Forelimb muscle (tissue), 1 donor: ENCODE measurements at regions not wholly inside any gene's neighbourhood (a gene's known extent, or its start where the extent isn't known, plus 50 kb on each side); places are given as distances from the start of the nearest gene placed in this dataset.

Experiments
- DNase-seq: peaks from one replicate; pipeline ENCODE4 v3.0.0-alpha.2; 2013; ENCODE audit warnings: low read depth

DNA sequence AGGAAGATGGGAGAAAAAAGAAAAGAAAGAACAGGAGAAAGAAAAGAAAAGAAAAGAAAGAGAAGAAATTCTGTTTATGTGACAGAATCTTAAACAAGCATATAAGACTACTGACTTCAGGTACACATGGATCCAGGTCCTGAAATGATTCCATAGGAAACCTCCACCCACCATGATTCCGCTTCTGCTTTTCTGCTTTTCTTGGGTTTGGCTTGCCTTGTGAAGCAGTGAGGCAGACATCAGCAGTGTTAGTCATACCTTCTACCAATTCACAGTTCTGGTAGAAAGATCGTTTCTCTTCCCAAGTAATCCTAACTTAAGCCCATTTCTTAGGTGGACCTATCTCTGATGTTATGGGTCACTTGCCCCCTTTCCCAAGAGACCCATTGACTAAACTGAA is 660.1 kb upstream of the RBFOX1 start:
- DNase-seq, result no peak

DNA sequence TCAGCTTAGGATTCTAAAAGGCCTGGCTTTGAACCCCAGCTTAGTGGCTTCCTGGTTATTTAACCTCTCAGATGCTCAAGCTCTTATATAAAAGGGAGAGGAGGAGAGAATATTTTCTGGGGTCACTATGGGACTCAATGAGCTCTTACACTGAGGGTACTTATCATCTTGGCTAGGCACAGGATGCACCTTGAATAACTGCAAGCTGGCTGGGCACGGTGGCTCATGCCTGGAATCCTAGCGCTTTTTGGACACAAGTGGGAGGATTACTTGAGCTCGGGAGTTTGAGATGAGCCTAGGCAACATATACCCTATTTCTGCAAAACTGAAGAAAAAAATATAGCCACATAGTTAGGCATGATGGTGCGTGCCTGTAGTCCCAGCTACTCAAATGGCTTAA is 665.3 kb upstream of the RBFOX1 start:
- DNase-seq, result no peak

DNA sequence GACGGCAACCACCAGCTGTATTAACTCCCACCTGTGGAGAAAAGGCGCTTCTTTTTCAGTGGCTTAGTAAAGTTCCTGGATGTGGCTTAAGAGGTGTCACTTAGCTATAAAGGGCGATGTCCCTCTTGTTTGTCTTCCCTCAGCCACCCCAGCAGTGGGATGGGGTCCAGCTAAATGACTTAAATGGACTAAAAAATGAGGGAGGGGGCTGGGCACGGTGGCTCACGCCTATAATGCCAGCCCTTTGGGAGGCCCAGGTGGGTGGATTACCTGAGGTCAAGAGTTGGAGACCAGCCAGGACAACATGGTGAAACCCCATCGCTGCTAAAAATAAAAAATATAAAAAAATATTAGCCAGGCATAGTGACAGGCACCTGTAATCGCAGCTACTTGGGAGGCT is 667.5 kb upstream of the RBFOX1 start:
- no peak for DNase-seq

DNA sequence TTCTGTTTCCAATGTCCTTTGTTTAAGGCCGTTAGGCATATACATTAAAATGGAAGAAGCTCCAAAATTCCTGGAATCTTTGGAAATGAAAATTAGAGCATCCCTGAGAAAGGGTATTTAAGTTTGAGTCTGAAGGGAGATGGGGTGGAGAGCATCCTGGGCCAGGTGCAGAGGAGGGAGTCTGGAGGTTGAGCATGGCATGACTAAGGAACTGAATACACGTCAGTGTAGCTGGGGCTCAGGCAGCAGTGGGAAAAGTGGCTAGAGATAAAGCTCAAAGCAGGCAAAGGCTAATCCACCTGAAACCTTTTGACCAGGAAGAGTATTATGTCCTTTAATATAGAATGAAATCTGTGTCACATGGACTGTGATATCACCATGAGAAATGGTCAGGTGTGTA is 669.0 kb upstream of the RBFOX1 start:
- DNase-seq, result no peak

DNA sequence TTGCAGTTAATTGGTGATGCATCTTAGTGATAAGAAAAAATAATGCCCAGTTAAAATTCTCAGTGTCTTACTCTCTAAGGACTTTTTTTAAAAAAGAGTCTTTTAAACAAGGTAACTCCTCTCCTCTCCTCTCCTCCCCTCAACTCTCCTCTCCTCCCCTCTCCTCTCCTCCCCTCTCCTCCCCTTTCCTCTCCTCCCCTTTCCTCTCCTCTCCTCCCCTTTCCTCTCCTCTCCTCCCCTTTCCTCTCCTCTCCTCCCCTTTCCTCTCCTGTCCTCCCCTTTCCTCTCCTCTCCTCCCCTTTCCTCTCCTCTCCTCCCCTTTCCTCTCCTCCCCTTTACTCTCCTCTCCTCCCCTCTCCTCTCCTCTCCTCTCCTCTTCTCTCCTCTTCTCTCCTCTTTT is 675.9 kb upstream of the RBFOX1 start:
- no peak for DNase-seq

DNA sequence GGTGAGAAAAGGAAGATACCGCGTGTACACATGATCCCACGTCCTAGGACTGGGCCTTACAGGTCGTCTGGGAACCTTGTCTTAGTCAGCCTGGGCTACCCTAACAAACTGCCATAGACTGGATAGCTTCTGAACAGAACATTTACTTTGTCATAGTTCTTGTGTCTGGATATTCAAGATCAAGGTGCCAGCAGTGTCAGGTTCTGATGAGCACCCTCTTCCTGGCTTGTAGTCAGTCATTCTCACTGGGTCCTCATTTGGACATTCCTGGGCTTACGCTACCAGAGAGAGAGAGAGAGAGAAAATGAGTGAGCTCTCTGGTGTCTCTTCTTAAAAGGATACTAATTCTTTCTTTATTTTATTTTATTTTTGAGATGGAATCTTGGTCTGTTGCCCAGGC is 685.8 kb upstream of the RBFOX1 start:
- no peak for DNase-seq

DNA sequence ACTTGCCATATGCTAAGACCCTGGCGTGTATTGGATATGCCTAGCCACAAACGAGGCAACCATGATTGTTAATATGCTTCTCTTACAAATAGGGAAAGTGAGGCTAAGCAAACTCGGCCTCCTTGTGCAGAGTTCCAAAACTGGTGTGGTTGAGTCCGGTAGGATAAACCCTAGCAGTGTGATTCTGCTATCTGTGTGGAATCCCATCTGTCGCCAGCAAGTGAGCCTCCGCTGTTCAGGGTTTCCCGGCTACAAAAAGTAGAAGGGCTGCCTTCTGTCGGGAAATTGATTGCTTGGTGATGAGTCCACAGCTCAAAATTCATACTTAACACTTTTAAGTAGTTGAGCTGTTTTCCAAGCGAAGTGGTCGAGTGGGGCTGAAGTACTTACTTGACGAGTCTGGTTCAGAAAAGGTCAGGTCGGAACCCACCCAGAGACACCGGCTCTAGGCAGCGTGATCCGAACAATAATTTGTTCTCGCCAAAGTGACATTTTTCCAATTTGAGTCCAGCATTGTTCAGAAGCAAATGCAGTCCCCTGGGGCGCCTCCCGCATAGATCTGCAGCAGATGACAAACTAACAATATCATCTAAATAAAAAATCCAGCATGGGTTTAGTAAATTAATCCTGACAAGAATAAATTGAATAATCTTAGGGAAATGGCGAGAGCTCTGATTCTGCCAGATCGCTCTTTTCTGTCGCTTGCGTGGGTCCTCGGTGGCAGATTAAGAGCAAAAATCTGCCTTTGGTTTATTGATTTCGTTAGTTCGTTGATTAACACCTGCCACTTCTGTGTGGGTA is 686.7 kb upstream of the RBFOX1 start:
- DNase-seq, result no peak

DNA sequence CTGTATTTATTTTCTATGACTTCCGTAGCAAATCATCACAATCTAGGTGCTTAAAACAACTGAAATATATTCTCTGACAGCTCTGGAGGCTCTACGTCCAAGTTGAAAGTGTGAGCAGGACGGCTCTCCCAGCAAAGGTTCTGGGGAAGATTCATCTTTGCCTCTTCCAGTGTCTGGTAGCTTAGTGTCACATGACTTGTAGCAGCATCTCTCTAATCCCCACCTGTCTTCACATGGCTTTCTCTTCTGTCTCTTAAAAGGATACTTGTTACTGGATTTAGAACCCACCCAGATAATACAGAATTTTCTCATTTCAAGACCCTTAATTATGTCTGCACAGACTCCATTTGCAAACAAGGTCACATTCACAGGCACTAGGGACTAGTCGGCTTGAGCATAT is 687.7 kb upstream of the RBFOX1 start:
- no peak for DNase-seq

DNA sequence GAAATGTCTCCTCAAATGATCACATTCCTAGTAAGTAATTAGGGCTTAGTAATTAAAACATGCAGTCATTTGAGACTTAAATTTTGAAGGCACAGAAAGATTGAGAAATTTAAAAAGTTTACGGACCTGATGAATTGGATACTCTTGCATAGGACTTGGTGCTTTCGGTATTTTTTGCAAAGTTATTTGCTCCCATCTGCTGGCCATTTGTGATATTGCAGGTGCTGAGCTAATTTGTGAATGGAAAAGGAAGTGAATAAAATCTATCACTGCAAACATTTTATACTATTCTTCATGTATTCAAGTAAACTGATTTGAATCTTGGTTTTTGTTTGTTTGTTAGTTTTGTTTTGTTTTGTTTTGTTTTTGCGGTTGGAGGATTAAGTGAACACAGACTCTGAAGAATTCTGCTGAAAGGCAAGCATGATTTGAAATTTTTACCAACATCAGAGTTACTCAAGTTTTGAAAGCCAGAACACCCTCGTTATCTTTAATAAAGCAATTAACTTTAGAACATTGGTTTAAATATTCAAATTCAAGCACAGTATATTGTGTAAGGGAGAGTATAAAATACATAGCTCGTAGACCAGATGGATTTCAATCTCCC is 689.5 kb upstream of the RBFOX1 start:
- DNase-seq, result peak; percentile 26

DNA sequence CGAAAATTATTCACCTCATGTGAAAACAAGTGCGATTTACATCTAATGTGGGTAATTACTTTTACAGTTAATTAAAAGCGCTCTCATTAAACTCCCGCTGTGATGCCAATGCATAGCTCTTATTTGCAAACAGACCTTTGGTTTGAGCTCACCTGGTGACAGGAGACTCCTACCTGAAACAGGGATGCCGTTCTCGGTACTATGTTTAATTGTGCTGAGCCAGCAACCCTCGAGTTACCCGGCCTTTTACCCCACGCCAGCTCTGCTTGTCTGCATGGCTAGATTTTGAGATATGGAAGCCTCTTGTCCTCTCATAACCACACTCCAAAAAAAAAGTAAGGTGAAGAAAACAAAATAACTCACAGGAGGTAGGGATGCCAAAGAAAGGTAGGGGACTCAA is 690.4 kb upstream of the RBFOX1 start:
- DNase-seq, result no peak

DNA sequence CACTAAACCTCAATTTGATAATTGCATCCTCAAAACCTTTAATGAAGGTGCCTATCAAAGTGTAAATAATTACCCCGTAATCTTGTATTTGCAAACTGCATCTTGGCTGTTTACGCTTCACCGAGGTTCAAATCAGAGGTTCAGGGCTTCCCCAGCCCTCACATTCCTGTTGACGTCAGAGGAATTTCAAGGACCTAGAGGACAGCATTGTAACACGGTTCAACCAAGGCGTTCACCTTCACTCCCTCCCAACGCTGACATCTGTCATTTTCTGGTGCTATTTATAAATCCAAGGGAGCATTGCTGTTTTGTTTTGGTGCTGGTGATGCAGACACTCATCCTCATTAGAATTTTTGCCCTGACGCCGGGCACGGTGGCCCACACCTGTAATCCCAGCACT is 691.6 kb upstream of the RBFOX1 start:
- no peak for DNase-seq

DNA sequence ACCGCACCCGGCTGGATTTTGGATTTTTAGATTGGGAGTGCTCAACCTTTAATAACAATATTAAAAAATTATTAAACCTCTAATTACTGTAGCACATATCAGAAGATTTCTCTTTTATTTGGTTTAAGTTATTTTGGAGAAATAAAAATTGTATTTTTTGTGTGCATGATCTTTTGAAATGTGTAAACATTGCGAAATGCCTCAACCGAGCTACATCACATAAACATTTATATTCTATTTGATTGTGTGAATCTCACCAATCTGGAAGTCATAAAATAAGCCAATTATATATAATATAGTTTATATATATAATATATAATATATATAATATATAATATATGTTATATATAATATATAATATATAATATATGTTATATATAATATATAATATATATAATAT is 696.2 kb upstream of the RBFOX1 start:
- DNase-seq, result no peak

DNA sequence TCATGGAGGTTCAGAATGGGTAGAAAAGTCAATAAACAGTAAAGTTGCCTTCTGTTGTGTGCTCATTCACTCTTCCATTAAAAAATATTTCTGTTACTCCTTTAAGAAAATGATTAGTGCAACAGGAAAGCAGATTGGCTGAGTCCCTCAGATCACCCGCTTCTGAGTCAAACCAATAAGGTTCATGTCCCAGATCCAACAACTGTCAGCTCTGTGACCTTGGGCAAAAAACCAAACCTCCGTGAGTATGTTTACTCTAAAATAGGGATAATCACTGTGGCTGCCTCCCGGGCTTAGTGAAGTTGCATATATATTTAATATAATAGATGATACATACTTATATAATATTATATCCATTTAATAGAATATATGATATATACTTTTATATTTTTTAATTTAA is 698.5 kb upstream of the RBFOX1 start:
- no peak for DNase-seq

DNA sequence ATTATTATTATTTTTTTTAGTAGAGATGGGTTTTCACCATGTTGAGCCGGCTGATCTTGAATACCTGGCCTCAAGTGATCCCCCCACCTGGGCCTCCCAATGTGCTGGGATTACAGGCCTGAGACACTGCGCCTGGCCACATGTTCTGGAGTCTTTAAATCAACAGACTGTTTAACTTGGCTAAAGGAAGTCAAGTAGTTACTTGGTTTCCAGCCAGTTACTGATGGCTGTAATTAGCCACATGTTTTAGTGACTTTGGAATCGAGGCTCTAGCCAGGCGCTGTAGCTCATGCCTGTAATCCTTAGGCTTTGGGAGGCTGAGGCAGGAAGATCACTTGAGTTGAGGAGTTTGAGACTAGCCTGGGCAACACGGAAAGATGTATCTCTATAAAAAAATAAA is 699.2 kb upstream of the RBFOX1 start:
- no peak for DNase-seq

DNA sequence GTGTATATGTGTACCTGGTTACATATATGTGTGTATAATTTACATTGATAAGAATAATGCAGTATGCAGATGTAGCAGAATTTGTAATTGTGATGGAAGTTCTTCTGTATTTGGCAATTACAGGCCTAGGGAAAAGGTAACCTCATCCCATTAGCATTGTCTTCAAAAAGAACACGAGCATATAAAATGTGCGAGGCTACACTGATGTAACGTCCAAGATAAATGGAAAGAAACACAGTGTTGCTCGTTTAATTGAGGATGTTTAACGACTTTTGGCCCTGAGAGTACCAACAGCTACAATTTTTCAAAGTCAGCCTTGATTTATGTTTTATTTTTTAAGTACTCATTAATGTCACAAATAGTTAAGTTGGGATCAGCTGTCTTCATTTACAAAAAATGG is 703.5 kb upstream of the RBFOX1 start:
- no peak for DNase-seq

DNA sequence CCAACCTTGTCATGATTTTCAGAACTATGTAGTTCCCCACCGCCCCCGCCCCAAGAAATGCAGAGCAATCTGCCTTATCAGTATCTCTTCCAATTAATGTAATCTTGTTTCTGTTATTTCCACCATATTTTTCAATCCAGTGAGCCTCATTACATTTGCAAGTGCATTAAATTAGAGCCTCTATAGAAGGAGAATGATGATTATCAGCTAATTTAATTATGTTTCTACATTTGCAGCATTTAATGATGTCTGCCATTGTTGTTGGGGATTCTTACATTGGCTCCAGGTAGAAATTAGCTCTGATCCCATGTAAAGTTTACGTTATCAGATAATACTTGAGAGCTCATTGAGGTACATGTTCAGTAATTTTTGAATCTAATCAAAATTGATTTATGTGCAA is 707.0 kb upstream of the RBFOX1 start:
- no peak for DNase-seq

DNA sequence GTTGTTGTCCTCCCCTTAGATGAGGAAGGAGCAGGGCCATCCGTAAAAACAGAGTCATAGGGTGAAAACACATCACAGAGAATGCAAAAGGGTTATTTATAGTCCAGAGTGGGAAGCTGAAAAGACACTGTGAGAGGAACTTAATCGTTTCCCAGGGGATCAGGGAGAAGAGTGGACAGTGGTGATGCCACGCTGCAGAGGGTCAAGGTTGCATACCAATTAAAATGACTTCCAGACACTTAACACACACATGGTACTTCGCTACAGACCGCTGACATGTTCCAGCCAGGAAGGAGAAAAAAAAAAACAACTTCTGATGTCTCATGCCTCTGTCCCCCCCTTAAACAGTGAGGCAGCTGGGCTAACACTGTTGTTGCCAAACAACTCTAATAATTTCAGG is 713.8 kb upstream of the RBFOX1 start:
- no peak for DNase-seq

DNA sequence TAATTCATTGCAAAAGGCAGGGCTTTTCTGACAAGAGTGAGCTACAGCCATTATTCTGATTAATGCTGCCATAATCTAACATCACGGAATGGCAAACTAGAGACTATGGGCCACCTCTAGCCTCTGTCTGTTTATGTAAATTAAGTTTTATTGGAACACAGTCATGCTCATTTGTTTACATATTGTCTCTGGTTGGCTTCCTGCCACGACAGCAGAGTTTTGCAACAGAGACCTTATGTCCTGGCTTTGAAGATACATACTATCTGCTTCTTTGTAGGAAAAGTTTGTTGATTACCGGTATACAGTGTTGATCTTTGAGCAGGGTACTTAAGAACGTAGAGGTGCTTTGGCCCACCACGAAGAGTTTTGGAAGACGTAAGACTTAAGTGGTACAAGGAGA is 715.9 kb upstream of the RBFOX1 start:
- DNase-seq, result no peak

DNA sequence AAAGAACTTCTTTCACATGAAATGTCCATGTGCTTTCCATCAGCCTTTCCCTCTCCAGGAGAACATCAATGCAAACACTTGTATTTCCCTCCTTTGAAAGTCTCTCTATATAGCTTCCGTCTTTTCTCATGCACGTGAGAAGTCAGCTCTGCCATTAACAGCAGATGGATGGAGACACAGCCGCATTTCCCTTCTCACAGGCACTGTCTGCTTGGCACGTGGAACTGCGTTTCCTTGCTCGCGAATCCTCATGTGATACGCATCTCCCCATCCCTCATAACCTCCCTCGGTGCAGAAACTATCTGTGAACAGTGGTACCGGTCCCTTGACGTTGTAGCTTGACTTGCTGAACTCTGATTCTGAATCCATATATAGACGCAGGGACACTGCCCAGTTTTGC is 717.0 kb upstream of the RBFOX1 start:
- no peak for DNase-seq

DNA sequence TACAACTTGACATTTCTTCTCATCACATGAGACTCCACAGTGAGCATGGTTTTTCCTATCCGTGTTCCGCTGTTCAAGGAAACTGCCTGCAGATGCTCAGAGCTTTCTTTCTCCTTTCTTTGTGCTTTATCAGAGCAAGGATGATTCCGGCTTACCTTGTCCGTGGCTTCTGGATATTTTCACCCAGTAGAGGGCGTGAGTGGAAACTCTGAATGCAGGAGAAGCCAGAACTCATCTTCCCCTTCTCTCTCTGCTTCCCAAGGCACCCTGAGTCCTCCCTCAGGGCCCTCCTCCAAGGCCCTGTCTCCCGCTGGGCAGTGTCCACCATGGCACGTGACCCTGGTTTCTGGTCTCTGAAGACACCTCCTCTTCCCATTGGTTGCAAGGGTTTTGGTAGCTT is 721.1 kb upstream of the RBFOX1 start:
- no peak for DNase-seq

DNA sequence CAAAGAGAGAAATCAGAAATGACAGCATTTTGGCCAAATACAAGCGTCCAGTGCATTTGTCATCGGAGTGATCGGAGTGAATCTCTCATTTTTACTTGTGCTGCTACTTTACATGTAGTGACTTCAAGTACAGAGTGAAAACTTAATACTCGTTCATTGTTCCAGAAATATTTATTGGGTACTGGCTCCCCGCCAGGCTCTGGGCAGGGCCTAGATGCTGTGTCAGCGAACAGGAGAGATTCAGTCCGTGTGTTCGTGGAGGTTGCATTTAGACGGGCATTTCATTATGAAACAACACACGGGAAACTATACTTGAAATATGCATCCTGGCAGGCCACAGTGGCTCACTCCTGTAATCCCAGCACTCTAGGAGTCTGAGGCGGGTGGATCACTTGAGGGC is 727.2 kb upstream of the RBFOX1 start:
- DNase-seq, result no peak

DNA sequence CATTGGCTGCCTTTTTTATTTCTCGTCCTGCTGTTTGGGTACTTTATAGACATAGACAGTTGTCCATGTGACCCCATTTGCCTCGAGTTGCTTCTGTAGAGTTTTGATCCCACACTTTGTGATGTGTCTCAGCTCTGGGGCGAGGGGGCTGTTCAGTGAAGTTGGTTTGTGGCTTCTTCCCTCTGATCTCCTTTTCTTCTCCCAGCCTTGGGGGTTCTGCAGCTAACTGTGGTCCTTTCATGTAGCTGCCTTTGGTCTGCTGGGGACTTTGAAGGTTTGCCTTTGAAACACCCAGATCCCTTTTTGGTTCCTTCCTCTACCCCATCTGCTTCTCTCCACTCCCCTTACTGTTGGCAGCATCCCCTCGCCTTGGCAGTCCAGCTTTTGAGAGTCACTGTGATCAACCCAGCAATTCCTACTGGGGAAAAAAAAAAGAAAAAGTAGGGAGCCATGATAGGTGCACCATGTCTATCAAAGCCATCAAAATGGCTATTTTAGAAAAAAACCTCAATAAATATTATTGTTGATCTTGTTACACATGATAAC is 728.8 kb upstream of the RBFOX1 start:
- DNase-seq, result no peak

DNA sequence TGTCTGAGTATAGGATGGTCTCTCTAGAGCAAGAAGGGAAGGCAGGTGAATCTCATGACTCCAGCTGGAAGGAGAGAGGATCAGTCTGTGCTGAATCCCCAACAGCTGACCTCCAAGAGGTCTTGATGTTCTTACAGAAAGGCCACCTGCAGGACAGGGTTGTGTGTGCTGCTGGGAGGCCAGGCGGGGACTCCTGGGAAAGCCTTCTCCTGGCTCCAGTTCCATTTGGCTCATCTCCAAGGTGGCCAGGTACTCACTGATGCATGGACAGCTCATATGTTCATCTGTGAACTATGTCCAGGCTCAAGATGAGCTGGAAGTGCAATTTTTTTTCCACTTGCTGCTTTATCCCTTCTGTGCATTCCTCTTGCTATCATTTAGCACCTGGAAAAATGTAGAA is 730.2 kb upstream of the RBFOX1 start:
- no peak for DNase-seq

DNA sequence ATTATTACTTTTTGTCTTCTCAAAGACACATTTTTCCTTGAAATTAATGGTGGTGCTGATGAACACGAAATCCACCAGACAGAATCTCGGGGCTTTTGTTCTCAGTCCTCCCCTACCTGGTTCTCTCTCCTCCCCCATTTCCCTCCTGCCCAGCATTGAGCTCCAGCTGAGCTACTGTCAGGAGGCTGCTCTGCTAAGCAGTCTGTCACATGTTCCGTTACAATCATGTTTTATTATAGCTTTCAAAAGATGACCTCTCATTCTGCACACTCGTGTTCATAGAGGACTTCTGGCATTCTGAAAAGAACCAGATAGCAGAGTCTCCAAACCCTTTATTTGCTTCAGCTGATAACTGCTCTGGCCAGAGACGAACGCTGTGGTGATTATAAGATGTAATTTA is 732.5 kb upstream of the RBFOX1 start:
- no peak for DNase-seq
